DMS 273 (cell line): ENCODE measurements at regions not wholly inside any gene's neighbourhood (a gene's known extent, or its start where the extent isn't known, plus 50 kb on each side); places are given as distances from the start of the nearest gene placed in this dataset.
A peak's percentile ranks its signal among the peaks of the same experiment; 100 is the strongest.

Source experiments
- DNase-seq: peaks from one replicate; lab custom pipeline; 2025; ENCODE audit not compliant: unreplicated experiment; lab: John Stamatoyannopoulos, UW

- no peak for DNase-seq
Observed at GRCh38 chr2:70397186-70397585, 95.3 kb upstream of the FAM136A start.

GRCh38 chr2:70396612-70397011 lies 94.7 kb upstream of the FAM136A start:
- no peak for DNase-seq

- no peak for DNase-seq
Observed at GRCh38 chr2:70393881-70394280, 92.0 kb upstream of the FAM136A start.

GRCh38 chr2:70391988-70392387 lies 90.1 kb upstream of the FAM136A start:
- DNase-seq = no peak

- DNase-seq = no peak
Observed at GRCh38 chr2:70391259-70391658, 89.4 kb upstream of the FAM136A start.

GRCh38 chr2:70388813-70389212 lies 86.9 kb upstream of the FAM136A start:
- no peak for DNase-seq

GRCh38 chr2:70388128-70388527 lies 86.3 kb upstream of the FAM136A start:
- no peak for DNase-seq

GRCh38 chr2:70385966-70386595 lies 84.2 kb upstream of the FAM136A start:
- no peak for DNase-seq

- DNase-seq = no peak
Observed at GRCh38 chr2:70385204-70385603, 83.3 kb upstream of the FAM136A start.

GRCh38 chr2:70381821-70382220 lies 80.0 kb upstream of the FAM136A start:
- DNase-seq = no peak

GRCh38 chr2:70381235-70381634 lies 79.4 kb upstream of the FAM136A start:
- DNase-seq = no peak

GRCh38 chr2:70380621-70381020 lies 78.8 kb upstream of the FAM136A start:
- no peak for DNase-seq

- no peak for DNase-seq
Observed at GRCh38 chr2:70374616-70375015, 72.7 kb upstream of the FAM136A start.

- DNase-seq = no peak
Observed at GRCh38 chr2:70371753-70372152, 69.9 kb upstream of the FAM136A start.

- DNase-seq = no peak
Observed at GRCh38 chr2:70369082-70369481, 67.2 kb upstream of the FAM136A start.

GRCh38 chr2:70368545-70368944 lies 66.7 kb upstream of the FAM136A start:
- no peak for DNase-seq

- DNase-seq = peak; percentile 53
Observed at GRCh38 chr2:70367722-70368323, 66.0 kb upstream of the FAM136A start.

- DNase-seq = no peak
Observed at GRCh38 chr2:70362661-70363060, 60.8 kb upstream of the FAM136A start.

- peak; percentile 8 for DNase-seq
Observed at GRCh38 chr2:70360661-70361270, 58.9 kb upstream of the FAM136A start.

GRCh38 chr2:70357684-70358071 lies 55.8 kb upstream of the FAM136A start:
- DNase-seq = no peak

GRCh38 chr2:70356941-70357683 lies 55.2 kb upstream of the FAM136A start:
- no peak for DNase-seq
